KOPT-K1 (cell line): ENCODE measurements at regions not wholly inside any gene's neighbourhood (a gene's known extent, or its start where the extent isn't known, plus 50 kb on each side); places are given as distances from the start of the nearest gene placed in this dataset.
"Not testable (repeated sequence)": the region's sequence is repeated elsewhere in the genome, so short reads cannot be mapped to it uniquely, and the experiment has no call there.

Source experiments
- H3K27ac ChIP-seq: fragments of 200-600 bp; sonication (generic); 2 replicates; pipeline ENCODE4 v1.5.1; 2016; ENCODE audit warnings: antibody characterized with exemption, mild to moderate bottlenecking, low read depth, low read length; ENCODE audit not compliant: poor library complexity, severe bottlenecking
- H3K36me3 ChIP-seq: fragments of 200-600 bp; sonication (generic); 2 replicates; pipeline ENCODE4 v1.5.1; 2017; ENCODE audit warnings: antibody characterized with exemption, mild to moderate bottlenecking, low read length, moderate library complexity; ENCODE audit not compliant: insufficient read depth
- H3K9me3 ChIP-seq: fragments of 200-600 bp; sonication (generic); 2 replicates; pipeline ENCODE4 v1.5.1; 2017; ENCODE audit warnings: antibody characterized with exemption, low read length, mild to moderate bottlenecking; ENCODE audit not compliant: insufficient read depth, poor library complexity, severe bottlenecking

DNA sequence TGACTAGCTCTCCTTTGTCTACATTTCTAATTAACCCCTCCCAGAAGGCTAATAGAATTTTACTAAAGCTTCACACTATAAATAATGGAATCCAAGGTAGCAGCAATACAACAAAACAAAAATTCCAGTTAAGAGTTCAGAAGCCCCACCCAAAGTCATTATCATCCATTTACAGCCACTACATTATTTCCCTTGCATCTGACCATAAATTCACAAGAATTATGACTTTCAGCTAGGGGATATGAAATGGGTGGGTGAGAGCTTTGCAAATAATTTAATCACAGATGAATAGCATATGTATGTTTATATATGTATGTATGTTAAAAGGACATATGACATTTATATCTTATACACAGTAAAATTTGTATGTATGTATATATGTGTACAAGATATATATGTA, 65.3 kb upstream of the PTGDR start:
- H3K9me3 ChIP-seq = peaks cover 28% of the 10 kb centered on the region
- no peak overlapping the region for H3K27ac ChIP-seq
- H3K36me3 ChIP-seq = no peaks in the 10 kb centered on the region

DNA sequence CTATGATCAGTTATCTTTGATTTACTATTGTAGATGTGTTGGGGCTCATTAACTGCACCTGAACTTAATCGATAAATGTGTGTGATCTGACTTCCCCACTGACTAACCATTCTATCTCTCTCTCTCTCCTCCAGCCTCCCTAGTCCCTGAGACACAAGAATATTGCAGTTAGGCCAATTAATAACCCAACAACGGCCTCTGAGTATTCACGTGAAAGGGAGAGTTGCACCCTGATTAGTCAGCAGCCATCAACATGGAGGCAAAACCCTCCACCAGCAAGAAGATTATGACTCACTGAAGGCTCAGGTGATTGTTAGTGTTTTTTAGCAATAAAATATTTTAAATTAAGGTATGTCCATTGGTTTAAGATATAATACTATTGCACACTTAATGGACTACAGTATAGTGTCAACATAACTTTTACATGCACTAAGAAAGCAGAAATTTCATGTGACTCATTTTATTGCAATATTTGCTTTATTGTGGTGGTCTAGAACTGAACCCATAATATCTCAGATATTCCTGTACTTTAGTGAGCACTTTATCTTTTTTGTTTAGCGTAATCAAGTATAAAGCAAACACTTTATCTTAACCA, 77.1 kb upstream of the PTGDR start:
- H3K9me3 ChIP-seq = peaks cover 20% of the 10 kb centered on the region
- H3K27ac ChIP-seq = no peak overlapping the region
- no peaks in the 10 kb centered on the region for H3K36me3 ChIP-seq

DNA sequence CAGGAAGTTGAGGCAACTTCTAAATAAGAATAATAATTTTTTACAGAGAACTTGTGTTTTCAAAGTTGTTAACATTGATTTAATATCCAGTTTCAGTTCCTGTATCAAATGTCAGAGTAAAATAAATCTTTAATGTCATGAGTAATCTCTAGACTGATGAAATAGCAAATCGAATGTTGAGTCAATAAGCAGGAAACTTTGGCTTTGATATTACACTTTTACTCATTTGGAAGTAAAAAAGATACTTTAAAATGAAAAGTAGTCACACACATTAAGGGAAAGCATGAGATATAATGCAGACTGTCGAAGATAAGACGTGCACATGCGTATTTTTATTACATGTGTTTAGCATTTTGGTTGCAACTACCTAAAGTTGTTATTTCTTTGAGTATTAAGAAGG, 78.2 kb upstream of the PTGDR start:
- H3K27ac ChIP-seq = no peak overlapping the region
- peaks cover 23% of the 10 kb centered on the region for H3K9me3 ChIP-seq
- H3K36me3 ChIP-seq = no peaks in the 10 kb centered on the region

DNA sequence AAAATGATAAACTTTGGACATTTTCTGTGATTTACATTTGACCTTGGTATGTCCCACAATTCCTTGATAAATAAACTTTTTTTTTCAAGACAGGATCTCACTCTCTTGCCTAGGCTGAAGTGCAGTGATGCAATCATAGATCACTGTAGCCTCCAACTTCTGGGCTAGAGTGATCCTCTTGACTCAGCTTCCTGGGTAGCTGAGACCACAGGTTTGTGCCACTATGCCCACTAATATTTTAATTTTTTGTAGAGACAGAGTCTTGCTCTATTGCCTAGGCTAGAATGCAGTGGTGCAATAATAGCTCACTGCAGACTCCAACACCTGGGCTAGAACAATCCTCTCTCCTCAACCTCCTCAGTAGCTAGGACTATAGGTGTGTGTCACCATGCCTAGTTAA, 79.1 kb upstream of the PTGDR start:
- peaks cover 23% of the 10 kb centered on the region for H3K9me3 ChIP-seq
- H3K27ac ChIP-seq = no peak overlapping the region
- H3K36me3 ChIP-seq = no peaks in the 10 kb centered on the region

DNA sequence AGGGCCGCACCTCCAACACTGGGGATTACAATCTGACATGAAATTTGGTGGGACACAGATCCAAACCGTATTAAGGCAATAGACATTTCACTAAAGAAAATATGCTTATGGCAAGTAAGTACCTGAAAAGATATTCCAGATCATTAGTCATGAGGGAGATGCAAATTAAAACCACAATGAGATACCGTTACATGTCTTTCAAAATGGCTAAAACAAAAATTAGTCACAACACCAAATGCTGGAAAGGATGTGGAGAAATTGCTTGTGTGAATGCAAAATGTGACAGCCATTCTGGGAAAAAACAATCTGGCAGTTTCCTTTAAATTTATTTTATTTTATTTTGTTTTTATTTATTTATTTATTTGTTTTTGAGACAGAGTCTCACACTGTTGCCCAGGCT, 82.3 kb upstream of the PTGDR start:
- Histone ChIP-seq H3K36me3 (no peaks in the 10 kb centered on the region; the same call in 1 of the 2 replicates), H3K9me3 (peaks cover 53% of the 10 kb centered on the region), H3K27ac (no peak overlapping the region)

DNA sequence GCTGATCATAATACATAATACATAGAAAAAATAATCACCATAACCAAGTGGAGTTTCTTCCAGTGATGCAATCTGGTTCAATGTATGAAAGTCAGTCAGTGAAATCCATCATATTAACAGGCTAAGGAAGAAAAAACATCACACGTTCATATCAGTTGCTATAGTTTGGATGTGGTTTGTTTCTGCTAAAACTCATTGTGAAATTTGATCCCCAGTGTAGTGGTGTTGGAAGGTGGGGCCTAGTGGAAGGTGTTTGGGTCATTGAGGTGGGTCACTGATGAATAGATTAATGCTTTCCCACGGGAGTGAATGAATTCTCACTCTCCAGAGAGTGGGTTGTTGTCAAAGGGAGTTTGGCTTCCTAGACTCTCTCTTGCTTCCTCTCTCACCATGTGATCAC, 84.6 kb upstream of the PTGDR start:
- Histone ChIP-seq H3K27ac (no peak overlapping the region), H3K36me3 (no peaks in the 10 kb centered on the region; the same call in 1 of the 2 replicates), H3K9me3 (peaks cover 53% of the 10 kb centered on the region)

DNA sequence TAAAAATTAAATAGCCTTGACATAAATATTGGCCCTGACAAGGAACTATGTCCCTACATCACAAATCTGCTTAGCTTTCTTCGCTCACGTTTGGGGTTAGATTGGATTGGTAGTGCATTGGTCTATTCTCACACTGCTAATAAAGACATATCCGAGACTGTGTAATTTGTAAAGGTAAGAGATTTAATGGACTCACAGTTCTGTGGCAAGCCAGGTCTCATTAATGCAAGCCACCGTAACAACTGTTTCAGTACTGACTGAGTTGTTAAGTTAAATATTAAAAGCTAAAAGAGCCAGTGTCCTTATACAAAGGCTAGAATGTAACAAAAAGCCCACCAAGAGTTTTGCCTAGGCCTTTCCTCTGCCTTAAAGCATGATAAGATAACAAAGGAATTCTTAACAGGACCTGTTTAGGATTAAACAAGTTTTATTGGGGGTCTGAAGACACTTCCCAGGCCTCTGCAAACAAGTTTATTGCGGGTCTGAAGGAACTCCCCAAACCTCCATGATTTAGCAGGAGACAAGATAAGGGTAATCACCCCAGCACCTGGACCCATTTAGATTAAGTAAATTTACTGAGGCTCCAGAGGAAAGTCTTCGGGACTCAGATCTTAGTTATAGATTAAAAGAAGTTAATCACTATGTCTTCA, 88.2 kb upstream of the PTGDR start:
- no peaks in the 10 kb centered on the region; the same call in 1 of the 2 replicates for H3K36me3 ChIP-seq
- H3K27ac ChIP-seq = no peak overlapping the region
- peaks cover 59% of the 10 kb centered on the region for H3K9me3 ChIP-seq

DNA sequence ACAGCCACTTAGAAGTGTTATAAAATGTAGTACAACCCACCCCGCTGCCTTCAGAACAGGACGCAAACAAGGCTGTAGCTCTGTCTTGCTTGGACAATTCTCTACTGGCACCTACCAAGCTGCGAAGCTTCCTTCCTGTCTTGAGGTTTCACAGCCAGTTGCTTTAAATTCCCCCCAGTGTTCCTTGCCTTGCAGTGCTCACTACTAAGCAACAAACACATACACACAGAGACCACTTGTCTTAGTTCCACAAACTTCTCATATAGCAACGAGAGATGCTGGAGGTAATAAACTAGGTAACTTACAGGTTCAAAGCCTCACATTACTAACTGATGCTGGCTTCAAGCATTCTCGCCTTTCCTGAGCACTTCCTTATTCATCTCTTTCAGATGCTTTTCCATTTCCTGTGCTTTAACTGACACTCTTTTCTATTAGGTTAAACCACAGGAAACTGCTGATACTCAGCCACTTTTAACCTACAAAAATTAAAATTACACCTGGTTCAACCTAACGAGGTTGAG, 91.5 kb upstream of the PTGDR start:
- Histone ChIP-seq H3K36me3 (peaks cover 4% of the 10 kb centered on the region; the same call in 1 of the 2 replicates), H3K9me3 (peaks cover 70% of the 10 kb centered on the region), H3K27ac (peak overlapping the region; percentile 90)

DNA sequence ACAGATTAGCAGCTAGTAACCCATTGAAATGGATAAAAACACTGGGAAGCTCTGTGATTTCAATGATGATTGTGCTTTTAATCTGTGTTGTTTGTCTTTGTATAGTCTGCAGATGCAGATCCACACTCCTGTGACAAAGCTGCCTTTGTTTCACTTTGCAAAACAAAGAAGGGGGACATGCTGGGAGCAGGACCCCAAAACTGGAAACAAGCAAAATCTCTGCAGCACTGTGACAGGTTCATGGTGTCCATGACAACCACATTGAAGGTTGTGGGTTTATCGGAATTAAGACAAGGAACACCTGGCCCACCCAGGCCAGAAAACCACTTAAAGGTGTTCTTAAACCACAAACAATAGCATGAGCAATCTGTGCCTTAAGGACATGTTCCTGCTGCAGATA, 95.6 kb upstream of the PTGDR start:
- peaks cover 59% of the 10 kb centered on the region for H3K9me3 ChIP-seq
- not testable (repeated sequence) for H3K27ac ChIP-seq, H3K36me3 ChIP-seq

DNA sequence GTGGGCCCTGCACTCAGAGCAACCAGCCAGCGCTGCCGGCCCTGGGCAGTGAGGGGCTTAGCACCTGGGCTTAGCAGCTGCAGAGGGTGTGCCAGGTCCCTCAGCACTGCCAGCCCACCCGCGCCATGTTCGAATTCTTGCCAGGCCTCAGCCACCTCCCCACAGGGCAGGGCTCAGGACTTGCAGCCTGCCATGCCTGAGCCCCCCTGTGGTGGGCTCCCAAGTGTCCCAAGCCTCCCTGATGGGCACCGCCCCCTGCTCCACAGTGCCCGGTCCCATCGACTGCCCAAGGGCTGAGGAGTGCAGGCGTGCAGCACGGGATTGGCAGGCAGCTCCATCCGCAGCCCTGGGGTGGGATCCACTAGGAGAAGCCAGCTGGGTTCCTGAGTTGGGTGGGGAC, 98.0 kb upstream of the NID2 start:
- peaks cover 4% of the 10 kb centered on the region; the same call in 1 of the 2 replicates for H3K36me3 ChIP-seq
- H3K27ac ChIP-seq = no peak overlapping the region
- H3K9me3 ChIP-seq = peaks cover 40% of the 10 kb centered on the region

DNA sequence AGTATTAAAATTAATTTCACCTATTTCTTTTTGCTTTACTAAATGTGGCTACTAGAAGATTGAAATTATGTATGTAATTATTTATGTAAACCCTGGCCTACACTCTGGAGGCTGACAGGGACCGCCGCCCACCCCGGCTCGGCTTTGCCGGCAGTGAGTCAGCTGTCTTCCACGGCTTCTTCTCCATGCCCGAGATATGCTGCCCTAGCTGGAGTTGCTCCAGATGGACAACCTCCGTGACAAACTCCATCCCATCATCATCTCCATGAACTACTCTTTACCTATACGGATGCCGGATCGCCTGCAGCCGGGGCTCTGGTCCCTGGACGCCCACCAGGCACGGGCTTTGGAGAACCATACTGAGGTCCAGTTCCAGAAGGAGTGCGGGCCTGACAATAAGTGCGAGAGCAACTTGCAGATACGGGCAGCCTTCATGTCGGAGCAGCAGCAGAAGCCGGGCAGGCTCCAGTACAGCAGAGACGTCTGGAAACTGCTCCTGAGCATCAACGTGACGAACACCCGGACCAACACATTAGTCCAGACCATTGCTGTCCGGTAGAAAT, 86.9 kb upstream of the NID2 start:
- Histone ChIP-seq H3K27ac (peak overlapping the region; percentile 85), H3K36me3 (no peaks in the 10 kb centered on the region), H3K9me3 (peaks cover 11% of the 10 kb centered on the region)

DNA sequence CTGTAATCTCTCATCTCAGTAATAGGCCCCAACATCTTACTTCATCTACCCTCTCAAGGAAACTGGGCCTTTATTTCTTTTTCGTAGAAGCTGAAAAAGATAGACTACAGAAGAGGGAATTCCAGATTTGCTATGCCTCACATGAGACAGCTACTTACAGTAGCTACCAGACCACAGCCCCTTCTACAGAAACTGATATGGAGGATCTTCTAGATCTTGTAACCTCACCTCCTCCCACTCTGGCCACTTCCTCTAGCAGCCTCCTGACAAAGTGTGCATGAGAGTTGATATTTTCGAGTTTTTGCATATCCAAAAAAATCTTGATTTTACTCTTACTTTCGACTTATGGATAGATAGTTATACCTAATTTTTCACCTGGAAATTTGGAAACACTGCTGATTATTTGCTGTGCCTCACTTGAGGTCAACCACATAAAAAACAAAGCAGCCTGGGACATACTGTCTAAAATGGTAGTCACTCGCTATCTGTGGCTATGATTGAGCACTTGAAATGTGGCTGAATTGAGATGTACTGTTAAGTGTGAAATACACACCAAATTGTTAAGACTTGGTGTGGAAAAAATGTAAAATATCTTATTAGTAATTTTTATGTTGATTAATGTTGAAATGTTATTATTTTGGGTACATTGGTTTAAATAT, 86.3 kb upstream of the NID2 start:
- Histone ChIP-seq H3K27ac (peak overlapping the region; percentile 85), H3K9me3 (peaks cover 11% of the 10 kb centered on the region), H3K36me3 (no peaks in the 10 kb centered on the region; the same call in 1 of the 2 replicates)

DNA sequence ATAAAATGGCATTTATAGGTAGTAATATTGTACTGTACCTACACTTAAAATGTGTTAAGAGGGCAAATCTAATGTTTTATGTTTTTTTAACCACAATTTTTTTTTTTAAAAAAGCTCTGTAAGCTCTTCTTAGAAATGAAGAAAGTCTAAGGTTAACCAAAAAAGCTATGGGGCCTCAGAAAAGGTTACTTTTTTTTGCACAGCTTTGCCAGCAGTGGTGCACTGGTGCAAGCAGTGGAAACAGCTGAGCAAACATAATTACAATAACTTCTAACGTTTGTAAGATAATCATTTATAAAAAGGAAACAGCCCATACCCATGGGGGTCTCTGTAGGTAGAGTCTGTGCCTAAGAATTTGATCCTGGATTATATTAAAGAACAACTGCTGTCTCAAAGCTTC, 85.1 kb upstream of the NID2 start:
- Histone ChIP-seq H3K27ac (peak overlapping the region; percentile 85), H3K9me3 (peaks cover 11% of the 10 kb centered on the region), H3K36me3 (no peaks in the 10 kb centered on the region; the same call in 1 of the 2 replicates)

DNA sequence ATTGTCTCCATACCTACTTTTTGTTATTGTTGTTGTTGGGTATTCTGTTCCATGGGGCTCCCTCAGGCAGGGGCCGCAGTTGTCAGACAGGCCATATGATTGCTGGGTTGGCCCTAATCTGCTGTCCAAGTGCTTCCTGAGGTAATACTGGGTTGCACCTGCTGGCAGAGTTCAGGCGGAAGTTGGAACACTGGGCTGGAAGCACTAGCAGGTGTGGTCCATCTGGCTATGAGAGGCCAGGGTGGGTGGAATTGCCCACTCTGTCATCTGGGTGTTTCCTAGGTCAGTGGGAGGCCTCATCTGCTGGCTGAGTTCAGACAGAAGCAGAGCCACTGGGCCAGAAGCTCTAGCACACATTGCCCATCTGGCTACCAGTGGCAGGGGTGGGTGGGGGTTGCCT, 81.3 kb upstream of the NID2 start:
- no peaks in the 10 kb centered on the region; the same call in 1 of the 2 replicates for H3K36me3 ChIP-seq
- peak overlapping the region; percentile 12 for H3K27ac ChIP-seq
- H3K9me3 ChIP-seq = peaks cover 15% of the 10 kb centered on the region

DNA sequence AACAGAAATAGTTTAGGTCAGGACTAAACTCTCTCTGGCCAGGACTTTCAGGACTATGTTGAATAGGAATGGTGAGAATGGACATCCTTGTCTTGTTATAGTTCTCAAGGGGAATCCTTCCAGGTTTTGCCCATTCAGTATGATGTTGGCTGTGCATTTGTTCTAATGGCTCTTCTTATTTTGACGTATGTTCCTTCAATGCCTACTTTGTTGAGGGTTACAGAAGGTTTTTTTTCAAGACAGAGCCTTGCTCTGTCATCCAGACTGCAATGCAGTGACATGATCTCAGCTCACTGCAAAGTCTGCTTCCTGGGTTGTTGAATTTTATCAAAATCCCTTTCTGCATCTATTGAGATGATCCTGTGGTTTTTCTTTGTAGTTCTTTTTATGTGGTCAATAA, 79.5 kb upstream of the NID2 start:
- no peaks in the 10 kb centered on the region; the same call in 1 of the 2 replicates for H3K36me3 ChIP-seq
- no peak overlapping the region for H3K27ac ChIP-seq
- peaks cover 19% of the 10 kb centered on the region for H3K9me3 ChIP-seq
